ENCODE measurements at regions not wholly inside any gene's neighbourhood (a gene's known extent, or its start where the extent isn't known, plus 50 kb on each side); places are given as distances from the start of the nearest gene placed in this dataset.

DNA sequence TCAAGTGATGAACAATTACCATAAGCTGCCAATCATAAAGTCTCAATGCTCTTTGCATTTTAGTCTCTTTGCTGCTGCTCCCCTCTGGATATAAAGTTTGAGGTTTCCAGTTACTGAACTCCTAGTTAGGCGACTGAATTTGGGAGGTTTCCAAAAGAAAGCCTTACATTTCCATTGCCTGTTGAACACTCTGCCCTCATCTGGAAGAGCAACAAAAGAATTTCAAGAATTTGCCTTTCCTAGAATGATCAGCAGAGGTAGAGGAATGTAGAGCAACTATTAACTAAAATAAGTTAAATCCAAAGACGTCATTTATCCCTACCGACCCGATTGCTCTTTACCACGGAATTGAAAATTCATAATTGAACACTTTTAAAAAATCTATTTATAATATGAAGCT, 53.4 kb upstream of the PRICKLE2 start:
- TF ChIP-seq EP300 (IDR thresholded peaks at IDR 0.05; ENCODE audit: borderline replicate concordance) (no peak), ZBTB7A (IDR thresholded peaks at IDR 0.05; ENCODE audit: low read depth) (no peak), CREB1 (IDR thresholded peaks at IDR 0.05; ENCODE audit: low read depth) (no peak), CEBPB (IDR thresholded peaks at IDR 0.05) (no peak), YY1 (IDR thresholded peaks at IDR 0.05; ENCODE audit: low read depth) (no peak), TAF1 (IDR thresholded peaks at IDR 0.05; ENCODE audit: low read depth) (no peak), RAD21 (IDR thresholded peaks at IDR 0.05; ENCODE audit: low read depth) (no peak), EGR1 (IDR thresholded peaks at IDR 0.05) (no peak), FOXM1 (IDR thresholded peaks at IDR 0.05; ENCODE audit: borderline replicate concordance, low read depth) (no peak), NFIC (IDR thresholded peaks at IDR 0.05) (no peak)

Data from Ishikawa (cell line).